C4-2B (cell line): ENCODE measurements at regions not wholly inside any gene's neighbourhood (a gene's known extent, or its start where the extent isn't known, plus 50 kb on each side); places are given as distances from the start of the nearest gene placed in this dataset.

ENCODE experiments used
- CTCF ChIP-seq: fragments of 450-650 bp; conservative IDR thresholded peaks from 2 replicates; pipeline ENCODE4 v1.5.1; 2017; ENCODE audit warnings: mild to moderate bottlenecking
- ZFX ChIP-seq: fragments of 450-650 bp; IDR thresholded peaks from 2 replicates; pipeline ENCODE4 v1.6.1; 2017

- TF ChIP-seq CTCF: no peak
- no peak for TF ChIP-seq ZFX
These were observed 561.1 kb downstream of the TBC1D22A start for GRCh38 chr22:47323518-47323917.
